HCT116 (cell line): ENCODE measurements at regions not wholly inside any gene's neighbourhood (a gene's known extent, or its start where the extent isn't known, plus 50 kb on each side); places are given as distances from the start of the nearest gene placed in this dataset.

Source experiments
- CBX3 ChIP-seq: IDR thresholded peaks from 2 replicates; pipeline ENCODE4 v1.6.1; 2012; ENCODE audit warnings: low read depth
- TF ChIP-seq, protein P1 (sequence below), 3 experiments: fragments of 200-600 bp in 1 of 3; sonication (generic) in 1 of 3; IDR thresholded peaks in 2 of 3; conservative IDR thresholded peaks in 1 of 3; 2 replicates each; pipeline ENCODE4 v1.5.1; 2012 to 2017; ENCODE audit warnings: low read depth in 2 of 3, low read length in 2 of 3, antibody characterized with exemption in 1 of 3, borderline replicate concordance in 1 of 3, control low read depth in 1 of 3, mild to moderate bottlenecking in 1 of 3, mixed read lengths in 1 of 3, mixed run types in 1 of 3, moderate library complexity in 1 of 3; ENCODE audit not compliant: insufficient read depth in 1 of 3

DNA sequence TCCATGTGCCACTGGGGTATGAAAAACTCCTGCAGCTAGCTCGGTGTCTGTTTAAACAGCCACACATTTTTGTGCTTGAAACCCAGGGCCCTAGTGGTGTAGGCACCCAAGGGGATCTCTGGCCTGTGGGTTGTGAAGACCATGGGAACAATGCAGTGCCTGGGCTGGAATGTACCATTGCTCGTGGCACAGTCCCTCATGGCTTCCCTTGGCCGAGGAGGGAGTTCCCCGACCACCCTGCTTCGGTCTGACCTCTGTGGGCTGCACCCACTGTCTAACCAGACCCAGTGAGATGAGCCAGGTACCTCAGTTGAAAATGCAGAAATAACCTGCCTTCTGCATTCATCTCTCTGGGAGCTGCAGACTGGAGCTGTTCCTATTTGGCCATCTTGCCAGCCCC, 214.0 kb downstream of the TRPC6 start:
- TF ChIP-seq CBX3, result no peak
- TF ChIP-seq, protein P1, sequence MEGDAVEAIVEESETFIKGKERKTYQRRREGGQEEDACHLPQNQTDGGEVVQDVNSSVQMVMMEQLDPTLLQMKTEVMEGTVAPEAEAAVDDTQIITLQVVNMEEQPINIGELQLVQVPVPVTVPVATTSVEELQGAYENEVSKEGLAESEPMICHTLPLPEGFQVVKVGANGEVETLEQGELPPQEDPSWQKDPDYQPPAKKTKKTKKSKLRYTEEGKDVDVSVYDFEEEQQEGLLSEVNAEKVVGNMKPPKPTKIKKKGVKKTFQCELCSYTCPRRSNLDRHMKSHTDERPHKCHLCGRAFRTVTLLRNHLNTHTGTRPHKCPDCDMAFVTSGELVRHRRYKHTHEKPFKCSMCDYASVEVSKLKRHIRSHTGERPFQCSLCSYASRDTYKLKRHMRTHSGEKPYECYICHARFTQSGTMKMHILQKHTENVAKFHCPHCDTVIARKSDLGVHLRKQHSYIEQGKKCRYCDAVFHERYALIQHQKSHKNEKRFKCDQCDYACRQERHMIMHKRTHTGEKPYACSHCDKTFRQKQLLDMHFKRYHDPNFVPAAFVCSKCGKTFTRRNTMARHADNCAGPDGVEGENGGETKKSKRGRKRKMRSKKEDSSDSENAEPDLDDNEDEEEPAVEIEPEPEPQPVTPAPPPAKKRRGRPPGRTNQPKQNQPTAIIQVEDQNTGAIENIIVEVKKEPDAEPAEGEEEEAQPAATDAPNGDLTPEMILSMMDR (IDR thresholded peaks at IDR 0.05 in 2 of 3, conservative IDR thresholded peaks at IDR 0.05 in 1 of 3; ENCODE audit: borderline replicate concordance in 1 of 3, insufficient read depth in 1 of 3, low read depth in 2 of 3, low read length in 2 of 3), result no peak
